K562 (cell line): ENCODE measurements at regions not wholly inside any gene's neighbourhood (a gene's known extent, or its start where the extent isn't known, plus 50 kb on each side); places are given as distances from the start of the nearest gene placed in this dataset.

Source experiments
- ATAC-seq: fragments of 200-7000 bp; cut with Tn5 transposase; 3 replicates; pipeline ENCODE4 v1.9.1; 2020; ENCODE audit warnings: moderate library complexity
- BruUV-seq: library from RNA; stranded (reverse); fragments of 400-500 nt; replicated peaks from 2 replicates; lab custom pipeline; 2021; lab: Mats Ljungman, UMichigan
- CTCF ChIA-PET: fragments of 300-600 bp; formaldehyde crosslinking; extraction: SDS; loops from one replicate; lab custom pipeline; 2021; ENCODE audit warnings: low intra/inter-chr PET ratio; lab: Yijun Ruan, JAX
- POLR2A ChIA-PET: fragments of 300-600, 350-650 bp; sonication (Branson Sonifier 250); formaldehyde crosslinking; extraction: SDS; loops from one replicate; lab custom pipeline; 2021; ENCODE audit warnings: antibody characterized with exemption, inconsistent platforms; lab: Yijun Ruan, JAX
- DNase-seq, 4 experiments: peaks; one replicate each; pipeline versions ENCODE4 v3.0.0 to v3.0.0-alpha.2; 2011 to 2018; ENCODE audit warnings: low spot score in 3 of 4, mixed read lengths in 3 of 4; ENCODE audit errors: extremely low read depth in 1 of 4
- FAIRE-seq: peaks from 2 replicates; lab custom pipeline; 2011; peaks lifted over from hg19 to GRCh38; lab: Jason Lieb, UNC
- H2AFZ ChIP-seq: 2 replicates; pipeline ENCODE4 v1.6.0; 2011; ENCODE audit warnings: low read depth, low read length, control low read depth, inconsistent platforms
- H3K27ac ChIP-seq: fragments of 200-600 bp; 3 replicates; pipeline ENCODE4 v1.8.0; 2011; ENCODE audit warnings: low read depth, mild to moderate bottlenecking, control low read depth, inconsistent platforms, low read length, moderate library complexity, mixed read lengths; ENCODE audit errors: extremely low read depth
- H3K27me3 ChIP-seq, 2 experiments: fragments of 300-600 bp in 1 of 2; 2 replicates in 1 of 2; 3 replicates in 1 of 2; pipeline versions ENCODE4 v1.6.0 to v1.8.0; 2011; ENCODE audit warnings: inconsistent platforms in 2 of 2, low read length in 2 of 2, mild to moderate bottlenecking in 1 of 2, mixed read lengths in 1 of 2, moderate library complexity in 1 of 2; ENCODE audit not compliant: control insufficient read depth in 2 of 2, insufficient read depth in 2 of 2
- H3K36me3 ChIP-seq: fragments of 300-600 bp; 3 replicates; pipeline ENCODE4 v1.8.0; 2011; ENCODE audit warnings: mild to moderate bottlenecking, low read length, inconsistent platforms; ENCODE audit not compliant: control insufficient read depth, insufficient read depth
- H3K4me1 ChIP-seq, 2 experiments: fragments of 200-600 bp in 1 of 2; replicated peaks in 1 of 2; 2 replicates in 1 of 2; 3 replicates in 1 of 2; pipeline versions ENCODE4 v1.5.1 to v1.8.0; 2011; ENCODE audit warnings: inconsistent platforms in 2 of 2, low read length in 2 of 2, mild to moderate bottlenecking in 1 of 2, mixed read lengths in 1 of 2, moderate library complexity in 1 of 2; ENCODE audit not compliant: control insufficient read depth in 2 of 2, insufficient read depth in 2 of 2
- H3K4me2 ChIP-seq: 2 replicates; pipeline ENCODE4 v1.6.1; 2011; ENCODE audit warnings: low read length, control low read depth, inconsistent platforms, mixed read lengths; ENCODE audit not compliant: insufficient read depth
- H3K4me3 ChIP-seq: fragments of 200-600 bp; sonication (generic), shearing (Covaris generic); 2 replicates; pipeline ENCODE4 v1.5.1; 2016; ENCODE audit warnings: control low read depth, inconsistent platforms
- H3K79me2 ChIP-seq: fragments of 200-600 bp; 3 replicates; pipeline ENCODE4 v1.8.0; 2011; ENCODE audit warnings: low read length, inconsistent platforms; ENCODE audit not compliant: control insufficient read depth, insufficient read depth
- H3K9ac ChIP-seq, 2 experiments: 2 replicates each; pipeline versions ENCODE4 v1.6.0 to v1.6.1; 2011; ENCODE audit warnings: low read depth in 2 of 2, low read length in 2 of 2, control low read depth in 1 of 2, inconsistent platforms in 1 of 2, mild to moderate bottlenecking in 1 of 2, mixed read lengths in 1 of 2; ENCODE audit not compliant: insufficient read depth in 1 of 2
- H3K9me1 ChIP-seq: one replicate; pipeline ENCODE4 v1.6.0; 2011; ENCODE audit warnings: inconsistent platforms, mild to moderate bottlenecking, low read length, moderate library complexity; ENCODE audit not compliant: control insufficient read depth, insufficient read depth
- H3K9me3 ChIP-seq: replicated peaks from 2 replicates; pipeline ENCODE4 v1.5.1; 2011; ENCODE audit warnings: low read depth, low read length, inconsistent platforms; ENCODE audit not compliant: control insufficient read depth, insufficient read depth
- H4K20me1 ChIP-seq: replicated peaks from 2 replicates; pipeline ENCODE4 v1.6.1; 2011; ENCODE audit warnings: low read length, inconsistent platforms, mixed read lengths; ENCODE audit not compliant: control insufficient read depth, insufficient read depth
- ASH1L ChIP-seq: fragments of 450-650 bp; IDR thresholded peaks from 2 replicates; pipeline ENCODE4 v1.6.1; 2018; ENCODE audit warnings: borderline replicate concordance, mild to moderate bottlenecking, low read depth; ENCODE audit not compliant: partially characterized antibody
- CREBBP ChIP-seq: IDR thresholded peaks from one replicate; pipeline ENCODE4 v1.6.1; 2012; ENCODE audit warnings: low read depth, mild to moderate bottlenecking, control low read depth, inconsistent platforms, low read length
- FOXJ2 ChIP-seq: fragments of 200-800 bp; sonication (Bioruptor generic); IDR thresholded peaks from 2 replicates; pipeline ENCODE4 v1.6.1; 2016; ENCODE audit warnings: missing genetic modification characterization, missing compliant biosample characterization
- NRF1 ChIP-seq, 2 experiments: fragments of 450-650 bp; IDR thresholded peaks in 1 of 2; conservative IDR thresholded peaks in 1 of 2; 2 replicates each; pipeline ENCODE4 v1.6.1; 2014; ENCODE audit warnings: mild to moderate bottlenecking in 2 of 2
- U2AF1 ChIP-seq: fragments of 200-400 bp; formaldehyde crosslinking; optimal IDR thresholded peaks from 2 replicates; pipeline ENCODE3; 2017; ENCODE audit warnings: mild to moderate bottlenecking, low read depth, low read length, moderate library complexity
- ZNF407 ChIP-seq: fragments of 450-650 bp; IDR thresholded peaks from 2 replicates; pipeline ENCODE4 v1.6.1; 2016; ENCODE audit warnings: low read depth
- ZSCAN29 ChIP-seq: fragments of 450-650 bp; IDR thresholded peaks from 2 replicates; pipeline ENCODE4 v1.6.1; 2017
- WGBS: fragments of 100-300 bp; shearing (Covaris generic); methylation state at CpG from one replicate; pipeline ENCODE4 v1.1.6; 2016; ENCODE audit warnings: low coverage, mixed read lengths; ENCODE audit not compliant: insufficient coverage; ENCODE audit errors: missing lambda C conversion rate; 5-methylcytosine and 5-hydroxymethylcytosine counted together
- in situ Hi-C: fragments of 300-500 bp; cut with MboI; formaldehyde crosslinking; loops from 4 replicates; pipeline ENCODE4 v1.15.0; 2018; ENCODE audit warnings: inconsistent platforms, mixed read lengths
- intact Hi-C: fragments of 100-400 bp; cut with micrococcal nuclease; formaldehyde crosslinking; loops from 2 replicates; pipeline ENCODE4 v1.14.2; 2022

- Histone ChIP-seq H3K4me1 (no peaks in the 10 kb centered on the region; a peak in 1 of 5 replicates), H3K4me2 (no peak overlapping the region), H3K27me3 (no peaks in the 10 kb centered on the region), H3K9me1 (no peaks in the 10 kb centered on the region), H4K20me1 (no peaks in the 10 kb centered on the region), H3K9ac (no peak overlapping the region), H3K79me2 (no peaks in the 10 kb centered on the region), H3K36me3 (no peaks in the 10 kb centered on the region), H3K9me3 (no peaks in the 10 kb centered on the region), H3K27ac (no peak overlapping the region), H3K4me3 (no peak overlapping the region), H2AFZ (no peak overlapping the region)
- intact Hi-C loops, result loop anchor here (10.0 kb wide), 1 partner anchor 190 kb away; the partner anchor contains the start of gene NUAK1
- POLR2A ChIA-PET, result interaction anchor here (1.0 to 1.1 kb wide), 2 partner anchors 9 to 27 kb away, joined by 3 to 5 read pairs; no protein-coding TSS in a partner anchor
- DNase-seq (no peak), FAIRE-seq (no peak), ATAC-seq (no peak)
- in situ Hi-C loops, result no loop called here
- CTCF ChIA-PET, result no interaction called here
- 18% methylated on average over 1 of the region's 1 CpG for WGBS
- TF ChIP-seq U2AF1 (no peak), FOXJ2 (tag) (no peak)
- BruUV-seq, result no TSS peak
These were observed 194.1 kb downstream of the NUAK1 start for GRCh38 chr12:105944628-105945027.

DNA sequence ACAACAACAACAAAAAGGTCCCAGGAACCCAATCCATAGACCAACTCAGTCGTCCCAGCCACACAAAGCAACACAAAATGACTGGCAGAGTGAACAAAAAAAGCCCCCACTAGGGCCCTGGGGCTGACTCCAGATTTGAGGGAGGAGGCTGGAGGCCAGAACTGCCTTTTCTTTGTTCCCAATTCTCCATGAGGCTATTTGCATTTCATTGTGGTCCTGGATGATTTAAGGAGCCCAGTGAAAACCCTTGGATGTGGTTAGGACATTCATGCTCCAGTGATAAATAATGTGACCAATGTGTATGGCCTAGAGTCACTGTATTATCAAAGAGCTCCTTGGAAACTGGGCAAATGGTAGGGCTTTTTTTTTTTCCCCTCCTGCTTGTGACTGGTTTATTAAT, 192.9 kb downstream of the NUAK1 start:
- no peak overlapping the region for H3K4me3 ChIP-seq
- no TSS peak for BruUV-seq
- DNase-seq (no peak), FAIRE-seq (no peak), ATAC-seq (no peak)
- in situ Hi-C loops, result no loop called here
- H3K9ac ChIP-seq, result no peak overlapping the region
- no peaks in the 10 kb centered on the region for H3K36me3 ChIP-seq
- H3K27ac ChIP-seq, result no peak overlapping the region
- no peak overlapping the region for H2AFZ ChIP-seq
- ChIA-PET POLR2A (interaction anchor here (1.1 kb wide), 1 partner anchor 25 kb away, joined by 3 read pairs; no protein-coding TSS in a partner anchor), CTCF (no interaction called here)
- intact Hi-C loops, result loop anchor here (10.0 kb wide), 1 partner anchor 189 kb away; the partner anchor contains the start of gene NUAK1
- H3K4me1 ChIP-seq, result no peaks in the 10 kb centered on the region; a peak in 1 of 5 replicates
- no peaks in the 10 kb centered on the region for H4K20me1 ChIP-seq
- no peaks in the 10 kb centered on the region for H3K9me3 ChIP-seq
- no peaks in the 10 kb centered on the region for H3K27me3 ChIP-seq
- WGBS, result 20% methylated on average over 1 of the region's 1 CpG
- H3K79me2 ChIP-seq, result no peaks in the 10 kb centered on the region
- H3K9me1 ChIP-seq, result no peaks in the 10 kb centered on the region
- H3K4me2 ChIP-seq, result no peak overlapping the region
- TF ChIP-seq NRF1 (conservative IDR thresholded peaks at IDR 0.05 in 1 of 2, IDR thresholded peaks at IDR 0.05 in 1 of 2), result no peak
- no peak for TF ChIP-seq CREBBP
- TF ChIP-seq ZSCAN29, result no peak
- TF ChIP-seq ZNF407, result no peak
- no peak for TF ChIP-seq ASH1L
